ENCODE measurements at regions not wholly inside any gene's neighbourhood (a gene's known extent, or its start where the extent isn't known, plus 50 kb on each side); places are given as distances from the start of the nearest gene placed in this dataset.

GRCh38 chr20:55067158-55067825 is 591.9 kb downstream of the DOK5 start:
- Mint-ChIP-seq H3K27me3 (no peaks in the 10 kb centered on the region), H3K36me3 (no peaks in the 10 kb centered on the region), H3K4me1 (no peaks in the 10 kb centered on the region), H3K27ac (no peak overlapping the region), H3K9me3 (ENCODE audit: low read depth) (peaks cover 19% of the 10 kb centered on the region), H3K4me3 (no peak overlapping the region)
- DNase-seq, result no peak
- ATAC-seq, result no peak
- CTCF ChIA-PET, result no interaction called here

DNA sequence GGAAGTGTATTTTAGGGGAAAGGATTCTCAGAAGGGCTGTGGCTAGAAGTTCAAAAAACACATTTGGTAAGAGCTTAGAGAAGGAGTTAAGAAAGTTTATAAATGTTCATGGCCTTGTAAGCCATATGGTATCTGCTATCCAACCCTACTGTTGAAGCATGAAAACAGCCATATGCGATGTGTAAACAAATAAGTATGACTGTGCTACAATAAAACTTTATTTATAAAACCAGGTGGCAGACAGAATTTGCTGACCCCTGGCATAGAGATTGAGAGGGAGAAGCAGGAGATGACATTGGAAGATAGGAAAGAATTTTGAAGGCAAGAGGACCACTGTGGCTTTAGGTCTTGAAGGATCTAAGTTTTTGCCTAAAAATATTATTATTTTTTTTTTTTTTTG is 583.5 kb downstream of the DOK5 start:
- Mint-ChIP-seq H3K36me3 (no peaks in the 10 kb centered on the region), H3K9me3 (ENCODE audit: low read depth) (peaks cover 8% of the 10 kb centered on the region), H3K4me1 (no peaks in the 10 kb centered on the region), H3K27me3 (no peaks in the 10 kb centered on the region), H3K4me3 (no peak overlapping the region), H3K27ac (no peak overlapping the region)
- no peak for ATAC-seq
- no peak for DNase-seq
- CTCF ChIA-PET, result no interaction called here

- ATAC-seq (no peak), DNase-seq (no peak)
- H3K9me3 Mint-ChIP-seq (ENCODE audit: low read depth), result peaks cover 2% of the 10 kb centered on the region
- H3K27ac Mint-ChIP-seq, result no peak overlapping the region
- CTCF ChIA-PET, result no interaction called here
- no peaks in the 10 kb centered on the region for H3K36me3 Mint-ChIP-seq
- H3K4me1 Mint-ChIP-seq, result no peaks in the 10 kb centered on the region
- no peak overlapping the region for H3K4me3 Mint-ChIP-seq
- no peaks in the 10 kb centered on the region for H3K27me3 Mint-ChIP-seq
These were observed 582.5 kb downstream of the DOK5 start for GRCh38 chr20:55057779-55058415.

GRCh38 chr20:55054453-55054852 is 579.1 kb downstream of the DOK5 start:
- Mint-ChIP-seq H3K9me3 (ENCODE audit: low read depth) (peaks cover 6% of the 10 kb centered on the region), H3K4me1 (no peaks in the 10 kb centered on the region), H3K4me3 (no peak overlapping the region), H3K27me3 (no peaks in the 10 kb centered on the region), H3K36me3 (no peaks in the 10 kb centered on the region), H3K27ac (no peak overlapping the region)
- ATAC-seq (no peak), DNase-seq (no peak)
- CTCF ChIA-PET, result no interaction called here

GRCh38 chr20:55053389-55053788 is 578.0 kb downstream of the DOK5 start:
- ATAC-seq (no peak), DNase-seq (no peak)
- H3K4me3 Mint-ChIP-seq, result no peak overlapping the region
- no peaks in the 10 kb centered on the region for H3K36me3 Mint-ChIP-seq
- no peaks in the 10 kb centered on the region for H3K27me3 Mint-ChIP-seq
- H3K9me3 Mint-ChIP-seq (ENCODE audit: low read depth), result peaks cover 6% of the 10 kb centered on the region
- no peak overlapping the region for H3K27ac Mint-ChIP-seq
- CTCF ChIA-PET, result no interaction called here
- H3K4me1 Mint-ChIP-seq, result no peaks in the 10 kb centered on the region

DNA sequence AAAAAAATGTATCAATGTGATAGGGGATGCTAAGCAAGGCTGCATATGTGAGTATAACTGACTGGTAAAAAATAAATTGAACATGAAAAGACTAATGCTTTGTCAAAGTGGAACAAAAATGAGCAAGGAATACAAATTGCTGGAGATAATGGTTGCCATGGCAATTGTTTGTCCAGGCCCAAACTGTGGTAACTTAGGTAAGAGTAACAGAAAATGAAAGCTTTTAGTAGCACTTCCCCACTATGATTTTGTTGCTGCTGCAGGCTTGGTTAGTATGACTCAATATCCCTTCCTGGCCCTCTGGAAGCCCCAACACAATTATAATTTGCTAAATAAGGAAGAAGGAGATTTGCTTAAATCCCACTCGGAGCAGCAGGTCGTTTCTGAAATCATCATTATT is 577.1 kb downstream of the DOK5 start:
- ATAC-seq (no peak), DNase-seq (no peak)
- H3K4me1 Mint-ChIP-seq, result no peaks in the 10 kb centered on the region
- H3K27ac Mint-ChIP-seq, result no peak overlapping the region
- CTCF ChIA-PET, result no interaction called here
- no peaks in the 10 kb centered on the region for H3K27me3 Mint-ChIP-seq
- no peaks in the 10 kb centered on the region for H3K36me3 Mint-ChIP-seq
- H3K4me3 Mint-ChIP-seq, result no peak overlapping the region
- H3K9me3 Mint-ChIP-seq (ENCODE audit: low read depth), result peaks cover 6% of the 10 kb centered on the region

GRCh38 chr20:55038684-55039083 is 563.3 kb downstream of the DOK5 start:
- Mint-ChIP-seq H3K9me3 (ENCODE audit: low read depth) (peaks cover 18% of the 10 kb centered on the region), H3K4me3 (no peak overlapping the region), H3K36me3 (no peaks in the 10 kb centered on the region), H3K27ac (no peak overlapping the region), H3K4me1 (no peaks in the 10 kb centered on the region), H3K27me3 (no peaks in the 10 kb centered on the region)
- ATAC-seq, result no peak
- DNase-seq, result no peak
- CTCF ChIA-PET, result no interaction called here

- Mint-ChIP-seq H3K9me3 (ENCODE audit: low read depth) (peaks cover 10% of the 10 kb centered on the region), H3K27ac (no peak overlapping the region), H3K4me1 (no peaks in the 10 kb centered on the region), H3K4me3 (no peak overlapping the region), H3K27me3 (no peaks in the 10 kb centered on the region), H3K36me3 (no peaks in the 10 kb centered on the region)
- no peak for ATAC-seq
- no peak for DNase-seq
- CTCF ChIA-PET, result no interaction called here
These were observed 556.6 kb downstream of the DOK5 start for GRCh38 chr20:55031971-55032370.

DNA sequence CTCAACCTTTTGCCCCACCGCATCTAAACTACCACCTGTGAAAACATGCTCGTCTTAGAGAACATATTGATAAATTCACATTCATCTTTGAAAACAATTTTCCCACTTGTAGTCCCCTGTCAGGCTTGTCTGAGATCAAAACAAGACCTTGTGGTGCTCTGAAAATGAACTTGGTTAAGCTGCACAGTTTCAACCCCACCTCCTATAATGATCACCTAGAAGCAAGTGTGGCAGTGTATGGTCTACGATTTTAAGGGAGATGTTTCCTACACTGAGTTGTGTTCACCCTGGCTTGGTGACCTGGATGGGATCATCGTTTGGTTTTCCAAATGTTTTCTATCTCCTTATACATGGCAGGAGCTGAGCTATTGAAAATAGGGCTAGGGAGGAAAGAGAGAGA is 539.4 kb downstream of the DOK5 start:
- Mint-ChIP-seq H3K27me3 (no peaks in the 10 kb centered on the region), H3K4me1 (no peaks in the 10 kb centered on the region), H3K9me3 (ENCODE audit: low read depth) (peaks cover 14% of the 10 kb centered on the region), H3K27ac (no peak overlapping the region), H3K4me3 (no peak overlapping the region), H3K36me3 (no peaks in the 10 kb centered on the region)
- DNase-seq, result no peak
- CTCF ChIA-PET, result no interaction called here
- ATAC-seq, result no peak

GRCh38 chr20:55010761-55011160 is 535.4 kb downstream of the DOK5 start:
- CTCF ChIA-PET, result no interaction called here
- Mint-ChIP-seq H3K4me1 (no peaks in the 10 kb centered on the region), H3K4me3 (no peak overlapping the region), H3K27ac (no peak overlapping the region), H3K36me3 (no peaks in the 10 kb centered on the region), H3K27me3 (no peaks in the 10 kb centered on the region), H3K9me3 (ENCODE audit: low read depth) (peaks cover 10% of the 10 kb centered on the region)
- ATAC-seq (no peak), DNase-seq (no peak)

DNA sequence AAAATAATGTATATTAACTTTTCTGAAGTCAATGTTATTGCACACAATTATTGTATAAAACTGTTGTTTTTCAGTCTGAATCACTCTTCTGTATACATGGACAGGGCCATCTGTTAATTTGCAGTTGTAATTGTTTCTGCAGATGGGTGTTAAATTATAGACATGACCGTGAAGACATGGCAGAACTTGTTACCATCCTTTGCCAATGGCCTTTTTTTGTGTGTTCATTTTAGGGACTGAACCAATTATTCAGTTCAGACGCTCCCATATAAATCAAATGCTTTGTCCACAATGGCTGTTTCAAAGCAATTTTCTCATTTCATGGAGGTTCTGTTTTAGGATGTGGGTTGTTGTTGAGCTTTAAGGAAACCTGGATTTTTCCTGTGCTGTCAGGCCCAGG is 533.7 kb downstream of the DOK5 start:
- Mint-ChIP-seq H3K4me1 (no peaks in the 10 kb centered on the region), H3K9me3 (ENCODE audit: low read depth) (peaks cover 6% of the 10 kb centered on the region), H3K27ac (no peak overlapping the region), H3K27me3 (no peaks in the 10 kb centered on the region), H3K36me3 (no peaks in the 10 kb centered on the region), H3K4me3 (no peak overlapping the region)
- no peak for ATAC-seq
- DNase-seq, result no peak
- CTCF ChIA-PET, result no interaction called here

DNA sequence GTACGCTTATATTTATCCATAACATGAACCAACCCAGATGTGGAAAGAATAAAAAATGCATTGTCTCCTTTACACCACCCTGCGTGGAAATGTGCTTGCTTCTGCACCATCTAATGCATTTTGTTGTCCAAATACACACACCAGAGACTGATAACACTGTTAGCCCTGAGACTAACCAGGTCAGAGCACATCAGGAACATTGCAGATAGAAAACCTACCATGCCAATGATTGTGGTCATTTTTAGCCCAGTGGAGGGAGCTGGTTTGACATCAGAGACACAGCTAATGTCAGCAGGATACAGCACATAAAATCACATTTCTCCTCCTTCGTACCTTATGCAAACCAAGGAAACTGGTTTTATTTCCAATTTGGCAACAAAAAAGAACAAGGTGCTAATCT is 528.7 kb downstream of the DOK5 start:
- no peak overlapping the region for H3K4me3 Mint-ChIP-seq
- H3K4me1 Mint-ChIP-seq, result no peaks in the 10 kb centered on the region
- DNase-seq (no peak), ATAC-seq (no peak)
- no peaks in the 10 kb centered on the region for H3K36me3 Mint-ChIP-seq
- no peak overlapping the region for H3K27ac Mint-ChIP-seq
- CTCF ChIA-PET, result no interaction called here
- H3K27me3 Mint-ChIP-seq, result no peaks in the 10 kb centered on the region
- H3K9me3 Mint-ChIP-seq (ENCODE audit: low read depth), result peaks cover 4% of the 10 kb centered on the region

- CTCF ChIA-PET, result no interaction called here
These were observed 520.2 kb downstream of the DOK5 start for GRCh38 chr20:54995553-54995952.

DNA sequence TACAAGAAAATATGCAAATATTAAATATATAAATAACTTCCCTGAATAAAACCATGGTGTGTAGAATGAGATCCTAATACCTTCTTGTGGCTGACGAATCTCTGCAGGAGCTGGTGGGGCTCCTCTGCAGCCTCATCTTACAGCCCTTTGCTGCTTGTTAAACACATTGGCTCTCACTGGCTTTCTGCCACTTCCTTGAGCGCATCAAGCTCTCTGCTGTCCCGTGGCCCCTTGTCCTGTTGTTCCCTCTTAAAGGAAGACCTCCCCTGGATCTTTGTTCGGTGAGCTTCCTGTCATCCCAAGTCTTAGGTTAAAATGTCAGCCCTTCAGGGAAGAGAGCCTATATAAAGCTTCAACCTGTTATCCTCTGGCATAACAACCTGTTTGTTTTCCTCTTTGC is 519.6 kb downstream of the DOK5 start:
- no peak overlapping the region for H3K27ac Mint-ChIP-seq
- CTCF ChIA-PET, result no interaction called here
- DNase-seq (no peak), ATAC-seq (no peak)
- no peaks in the 10 kb centered on the region for H3K27me3 Mint-ChIP-seq
- no peaks in the 10 kb centered on the region for H3K4me1 Mint-ChIP-seq
- no peak overlapping the region for H3K4me3 Mint-ChIP-seq
- H3K9me3 Mint-ChIP-seq (ENCODE audit: low read depth), result peaks cover 6% of the 10 kb centered on the region
- no peaks in the 10 kb centered on the region for H3K36me3 Mint-ChIP-seq

More at GRCh38 chr20:54995553-54995952, 520.2 kb downstream of the DOK5 start:
- Mint-ChIP-seq H3K36me3 (no peaks in the 10 kb centered on the region), H3K27ac (no peak overlapping the region), H3K9me3 (ENCODE audit: low read depth) (peaks cover 6% of the 10 kb centered on the region), H3K4me3 (no peak overlapping the region), H3K27me3 (no peaks in the 10 kb centered on the region), H3K4me1 (no peaks in the 10 kb centered on the region)
- no peak for DNase-seq
- no peak for ATAC-seq

GRCh38 chr20:54985091-54985490 is 509.7 kb downstream of the DOK5 start:
- no peak overlapping the region for H3K27ac Mint-ChIP-seq
- H3K27me3 Mint-ChIP-seq, result no peaks in the 10 kb centered on the region
- H3K9me3 Mint-ChIP-seq (ENCODE audit: low read depth), result peaks cover 5% of the 10 kb centered on the region
- no peaks in the 10 kb centered on the region for H3K4me1 Mint-ChIP-seq
- CTCF ChIA-PET, result no interaction called here
- ATAC-seq, result no peak
- DNase-seq, result no peak
- H3K4me3 Mint-ChIP-seq, result no peak overlapping the region
- no peaks in the 10 kb centered on the region for H3K36me3 Mint-ChIP-seq
